GM23248 (cell line): ENCODE measurements at regions not wholly inside any gene's neighbourhood (a gene's known extent, or its start where the extent isn't known, plus 50 kb on each side); places are given as distances from the start of the nearest gene placed in this dataset.

Experiments used
- DNase-seq: peaks from one replicate; pipeline ENCODE4 v3.0.0-alpha.2; 2015
- H2AFZ ChIP-seq: fragments of 200-600 bp; sonication (generic); 2 replicates; pipeline ENCODE4 v1.6.1; 2016; ENCODE audit warnings: antibody characterized with exemption
- H3F3A ChIP-seq: fragments of 200-600 bp; sonication (generic); 2 replicates; pipeline ENCODE4 v1.6.1; 2016; ENCODE audit warnings: mild to moderate bottlenecking, antibody characterized with exemption, mixed run types; ENCODE audit not compliant: insufficient read depth
- H3K27ac ChIP-seq: fragments of 200-600 bp; sonication (generic); 2 replicates; pipeline ENCODE4 v1.5.1; 2016; ENCODE audit warnings: mild to moderate bottlenecking
- H3K27me3 ChIP-seq: fragments of 200-600 bp; sonication (generic); replicated peaks from 2 replicates; pipeline ENCODE4 v1.6.1; 2016; ENCODE audit warnings: mild to moderate bottlenecking; ENCODE audit not compliant: insufficient read depth
- H3K36me3 ChIP-seq: fragments of 200-600 bp; sonication (generic); 2 replicates; pipeline ENCODE4 v1.6.1; 2016; ENCODE audit warnings: low read depth, mild to moderate bottlenecking
- H3K4me1 ChIP-seq: fragments of 200-600 bp; sonication (generic); 2 replicates; pipeline ENCODE4 v1.6.1; 2016; ENCODE audit warnings: mild to moderate bottlenecking; ENCODE audit not compliant: insufficient read depth
- H3K4me2 ChIP-seq: fragments of 200-600 bp; sonication (generic); one replicate; pipeline ENCODE4 v1.6.1; 2016; ENCODE audit warnings: mild to moderate bottlenecking; ENCODE audit not compliant: unreplicated experiment
- H3K4me3 ChIP-seq: fragments of 200-600 bp; sonication (generic); 2 replicates; pipeline ENCODE4 v1.5.1; 2016; ENCODE audit warnings: mild to moderate bottlenecking
- H3K79me2 ChIP-seq: fragments of 200-600 bp; sonication (generic); 2 replicates; pipeline ENCODE4 v1.6.1; 2016; ENCODE audit warnings: mild to moderate bottlenecking; ENCODE audit not compliant: insufficient read depth
- H3K9ac ChIP-seq: fragments of 200-600 bp; sonication (generic); 2 replicates; pipeline ENCODE4 v1.6.1; 2016; ENCODE audit warnings: mild to moderate bottlenecking
- H3K9me2 ChIP-seq: fragments of 200-600 bp; sonication (generic); 2 replicates; pipeline ENCODE4 v1.6.1; 2016; ENCODE audit warnings: mixed run types, mild to moderate bottlenecking, moderate library complexity; ENCODE audit not compliant: insufficient read depth
- H3K9me3 ChIP-seq: fragments of 200-600 bp; sonication (generic); one replicate; pipeline ENCODE4 v1.6.1; 2017; ENCODE audit warnings: low read depth
- H4K20me1 ChIP-seq: fragments of 200-600 bp; sonication (generic); 2 replicates; pipeline ENCODE4 v1.6.0; 2016; ENCODE audit not compliant: insufficient read depth
- EZH2 ChIP-seq: fragments of 200-600 bp; sonication (generic); IDR thresholded peaks from 2 replicates; pipeline ENCODE4 v1.6.1; 2018; ENCODE audit warnings: antibody characterized with exemption, mild to moderate bottlenecking; ENCODE audit not compliant: insufficient read depth, poor library complexity, severe bottlenecking
- EZH2phosphoT487 ChIP-seq: fragments of 200-600 bp; sonication (generic); IDR thresholded peaks from 2 replicates; pipeline ENCODE4 v1.6.1; 2018; ENCODE audit warnings: antibody characterized with exemption, moderate library complexity, mild to moderate bottlenecking, low read depth; ENCODE audit not compliant: insufficient read depth
- WGBS, 2 experiments: methylation state at CpG; one replicate each; pipeline ENCODE4 v1.1.6; 2015 to 2017; ENCODE audit warnings: low lambda C conversion rate in 2 of 2, low coverage in 1 of 2; ENCODE audit errors: missing lambda C conversion rate in 2 of 2; 5-methylcytosine and 5-hydroxymethylcytosine counted together
- in situ Hi-C: fragments of 300-500 bp; cut with MboI; formaldehyde crosslinking; loops from 2 replicates; pipeline ENCODE4 v1.15.0; 2020

DNA sequence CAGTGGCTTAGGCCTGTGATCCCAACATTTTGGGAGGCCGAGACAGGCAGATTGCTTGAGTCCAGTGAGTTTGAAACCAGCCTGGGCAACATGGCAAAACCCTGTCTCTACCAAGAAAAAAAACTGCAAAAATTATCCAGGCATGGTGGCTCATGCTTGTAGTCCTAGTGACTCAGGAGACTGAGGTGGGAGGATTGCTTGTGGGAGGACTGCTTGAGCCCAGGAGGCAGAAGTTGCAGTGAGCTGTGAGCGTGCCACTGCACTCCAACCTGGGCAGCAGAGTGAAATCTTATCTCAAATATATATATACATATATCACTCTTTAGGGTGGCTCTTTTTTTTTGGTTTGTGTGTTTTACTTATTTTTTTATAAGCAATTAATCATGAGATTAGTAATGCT lies 83.7 kb upstream of the WDR72 start:
- H3K4me1 ChIP-seq: no peaks in the 10 kb centered on the region
- 15 to 18% methylated on average over 2 of the region's 2 CpGs for WGBS, 2 experiments

DNA sequence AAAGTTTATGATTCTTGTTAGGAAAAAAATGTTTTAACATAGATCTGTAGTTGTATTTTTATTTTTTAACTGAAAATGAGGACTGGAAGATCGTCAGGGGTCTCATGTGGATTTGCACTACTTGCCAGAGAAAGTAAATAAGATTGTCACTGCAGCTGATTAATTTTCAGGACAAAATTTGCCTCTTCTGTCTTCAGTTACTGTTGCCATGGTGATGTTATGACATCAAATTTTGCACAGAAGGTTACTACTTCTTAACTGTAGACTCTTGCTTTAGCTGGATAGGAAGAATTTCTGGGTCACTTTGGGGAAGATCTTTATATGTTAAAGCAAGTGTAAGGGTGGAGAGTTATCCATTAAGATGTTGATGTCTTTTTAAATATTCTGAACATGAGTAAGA lies 82.2 kb upstream of the WDR72 start:
- Histone ChIP-seq H3K79me2 (no peaks in the 10 kb centered on the region), H3K27me3 (no peaks in the 10 kb centered on the region), H3K36me3 (no peaks in the 10 kb centered on the region), H3K4me3 (no peak overlapping the region), H3K27ac (no peak overlapping the region), H4K20me1 (no peaks in the 10 kb centered on the region), H3K9me2 (no peaks in the 10 kb centered on the region), H3K9ac (no peak overlapping the region), H3K4me1 (no peaks in the 10 kb centered on the region), H2AFZ (no peak overlapping the region), H3F3A (no peaks in the 10 kb centered on the region), H3K4me2 (no peak overlapping the region), H3K9me3 (peaks cover 3% of the 10 kb centered on the region)
- TF ChIP-seq EZH2 (no peak), EZH2phosphoT487 (no peak)
- in situ Hi-C loops: no loop called here
- no peak for DNase-seq
- 0% methylated on average over 1 of the region's 1 CpG for whole genome bisulfite sequencing, 2 experiments

More for the DNA sequence above, 83.7 kb upstream of the WDR72 start:
- DNase-seq: no peak
- H3K79me2 ChIP-seq: no peaks in the 10 kb centered on the region
- H3K27me3 ChIP-seq: no peaks in the 10 kb centered on the region
- H3K9ac ChIP-seq: no peak overlapping the region
- in situ Hi-C loops: no loop called here
- H3K4me3 ChIP-seq: no peak overlapping the region
- no peaks in the 10 kb centered on the region for H3K9me2 ChIP-seq
- peaks cover 3% of the 10 kb centered on the region for H3K9me3 ChIP-seq
- H3K27ac ChIP-seq: no peak overlapping the region
- no peaks in the 10 kb centered on the region for H4K20me1 ChIP-seq
- no peaks in the 10 kb centered on the region for H3F3A ChIP-seq
- H3K4me2 ChIP-seq: no peak overlapping the region
- TF ChIP-seq EZH2: no peak
- no peak for TF ChIP-seq EZH2phosphoT487
- no peak overlapping the region for H2AFZ ChIP-seq
- no peaks in the 10 kb centered on the region for H3K36me3 ChIP-seq

DNA sequence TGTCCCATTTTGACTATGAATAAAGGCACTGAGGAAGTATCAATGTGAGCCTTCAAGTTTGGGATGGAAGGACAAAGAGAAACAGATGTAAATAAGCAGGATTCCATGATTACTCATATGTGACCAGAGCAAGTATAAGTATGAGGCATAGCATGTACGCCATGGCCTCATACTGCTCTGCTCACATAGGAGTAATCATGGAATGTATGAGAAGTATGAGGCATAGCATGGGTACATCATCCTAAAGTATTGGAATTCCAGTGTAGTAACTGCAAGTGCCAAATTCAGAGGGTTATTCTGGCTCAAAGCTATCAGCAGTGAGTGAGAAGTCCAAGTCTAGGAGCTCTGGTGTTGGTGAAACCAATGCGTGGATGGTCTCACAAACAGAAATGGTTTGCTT lies 81.2 kb upstream of the WDR72 start:
- Histone ChIP-seq H3K27ac (no peak overlapping the region), H3K79me2 (no peaks in the 10 kb centered on the region), H3K4me2 (no peak overlapping the region), H4K20me1 (no peaks in the 10 kb centered on the region), H3K4me3 (no peak overlapping the region), H2AFZ (no peak overlapping the region), H3K36me3 (no peaks in the 10 kb centered on the region), H3K9ac (no peak overlapping the region), H3K27me3 (no peaks in the 10 kb centered on the region), H3F3A (no peaks in the 10 kb centered on the region), H3K9me3 (peaks cover 3% of the 10 kb centered on the region), H3K9me2 (no peaks in the 10 kb centered on the region), H3K4me1 (no peaks in the 10 kb centered on the region)
- WGBS, 2 experiments: 18 to 34% methylated on average over 2 of the region's 2 CpGs
- in situ Hi-C loops: no loop called here
- no peak for DNase-seq
- TF ChIP-seq EZH2 (no peak), EZH2phosphoT487 (no peak)

DNA sequence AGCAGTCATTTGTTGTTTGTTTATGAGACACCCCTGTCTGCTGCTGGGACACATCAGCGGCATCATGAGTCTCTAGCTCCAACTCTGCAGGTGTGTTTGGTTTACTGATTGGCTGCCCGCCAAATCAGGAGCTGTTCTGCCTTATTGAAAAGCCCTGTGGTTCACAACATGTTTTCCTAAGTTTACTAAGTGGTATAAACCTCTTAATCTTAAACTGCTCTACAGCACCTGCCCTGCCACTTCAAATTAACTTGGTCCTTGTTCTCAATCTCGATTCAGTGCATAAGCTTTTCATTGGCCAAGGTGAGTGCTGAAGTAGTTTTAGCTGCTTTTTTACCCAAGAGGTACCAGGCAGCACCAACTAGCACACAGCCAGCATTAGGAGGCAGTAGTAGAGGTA lies 77.8 kb upstream of the WDR72 start:
- H3K27ac ChIP-seq: no peak overlapping the region
- in situ Hi-C loops: no loop called here

DNA sequence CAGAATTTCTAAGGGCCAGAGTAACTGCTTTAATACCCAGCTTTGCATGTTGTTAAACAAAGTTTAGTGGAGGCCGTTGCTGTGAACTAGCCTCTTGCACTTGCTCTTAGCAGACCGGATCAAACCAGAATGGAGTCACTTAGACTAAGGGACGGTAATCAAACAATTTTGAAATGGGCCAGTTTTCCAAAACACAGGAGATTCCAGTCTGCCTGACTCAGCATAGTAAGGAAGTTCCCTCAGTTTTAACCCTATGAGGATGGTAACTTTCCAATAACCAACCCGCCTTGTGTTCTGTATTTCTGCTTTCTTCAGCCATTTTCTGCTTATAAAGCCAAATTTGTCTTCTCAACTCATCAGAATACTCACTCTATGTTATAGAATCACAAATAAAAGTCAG lies 77.2 kb upstream of the WDR72 start:
- H3K4me3 ChIP-seq: no peak overlapping the region
- no peak overlapping the region for H3K4me2 ChIP-seq
- DNase-seq: no peak
- no peak for TF ChIP-seq EZH2
- no peak for TF ChIP-seq EZH2phosphoT487
- H3K9me3 ChIP-seq: peaks cover 3% of the 10 kb centered on the region
- in situ Hi-C loops: no loop called here
- no peaks in the 10 kb centered on the region for H3K9me2 ChIP-seq
- H3F3A ChIP-seq: no peaks in the 10 kb centered on the region
- H3K36me3 ChIP-seq: no peaks in the 10 kb centered on the region
- H3K79me2 ChIP-seq: no peaks in the 10 kb centered on the region
- no peaks in the 10 kb centered on the region for H3K27me3 ChIP-seq
- no peak overlapping the region for H3K9ac ChIP-seq
- H3K4me1 ChIP-seq: no peaks in the 10 kb centered on the region
- 1 to 3% methylated on average over 4 of the region's 4 CpGs for WGBS, 2 experiments
- no peak overlapping the region for H3K27ac ChIP-seq
- H4K20me1 ChIP-seq: no peaks in the 10 kb centered on the region
- no peak overlapping the region for H2AFZ ChIP-seq

More for the DNA sequence above, 77.8 kb upstream of the WDR72 start:
- Histone ChIP-seq H3K9ac (no peak overlapping the region), H3K36me3 (no peaks in the 10 kb centered on the region), H3K9me2 (no peaks in the 10 kb centered on the region), H3K4me3 (no peak overlapping the region), H3K9me3 (peaks cover 3% of the 10 kb centered on the region), H3K4me2 (no peak overlapping the region), H2AFZ (no peak overlapping the region), H3K79me2 (no peaks in the 10 kb centered on the region), H4K20me1 (no peaks in the 10 kb centered on the region), H3F3A (no peaks in the 10 kb centered on the region), H3K4me1 (no peaks in the 10 kb centered on the region), H3K27me3 (no peaks in the 10 kb centered on the region)
- no peak for DNase-seq
- 15 to 24% methylated on average over 3 of the region's 3 CpGs for WGBS, 2 experiments
- TF ChIP-seq EZH2phosphoT487 (no peak), EZH2 (no peak)
